Fibroblast of villous mesenchyme (primary cell): ENCODE measurements at regions not wholly inside any gene's neighbourhood (a gene's known extent, or its start where the extent isn't known, plus 50 kb on each side); places are given as distances from the start of the nearest gene placed in this dataset.

Experiments used
- DNase-seq: peaks from one replicate; pipeline ENCODE4 v3.0.0-alpha.2; 2010; ENCODE audit warnings: low read depth
- H3K4me3 ChIP-seq: 2 replicates; pipeline ENCODE4 v1.5.1; 2011; ENCODE audit warnings: low read depth, mild to moderate bottlenecking, low read length
- TF ChIP-seq, protein P1 (sequence below): IDR thresholded peaks from 2 replicates; pipeline ENCODE4 v1.5.1; 2012; ENCODE audit warnings: low read depth, mild to moderate bottlenecking, low read length; ENCODE audit not compliant: insufficient read depth

- DNase-seq, result no peak
- H3K4me3 ChIP-seq, result no peak overlapping the region
- TF ChIP-seq, protein P1, sequence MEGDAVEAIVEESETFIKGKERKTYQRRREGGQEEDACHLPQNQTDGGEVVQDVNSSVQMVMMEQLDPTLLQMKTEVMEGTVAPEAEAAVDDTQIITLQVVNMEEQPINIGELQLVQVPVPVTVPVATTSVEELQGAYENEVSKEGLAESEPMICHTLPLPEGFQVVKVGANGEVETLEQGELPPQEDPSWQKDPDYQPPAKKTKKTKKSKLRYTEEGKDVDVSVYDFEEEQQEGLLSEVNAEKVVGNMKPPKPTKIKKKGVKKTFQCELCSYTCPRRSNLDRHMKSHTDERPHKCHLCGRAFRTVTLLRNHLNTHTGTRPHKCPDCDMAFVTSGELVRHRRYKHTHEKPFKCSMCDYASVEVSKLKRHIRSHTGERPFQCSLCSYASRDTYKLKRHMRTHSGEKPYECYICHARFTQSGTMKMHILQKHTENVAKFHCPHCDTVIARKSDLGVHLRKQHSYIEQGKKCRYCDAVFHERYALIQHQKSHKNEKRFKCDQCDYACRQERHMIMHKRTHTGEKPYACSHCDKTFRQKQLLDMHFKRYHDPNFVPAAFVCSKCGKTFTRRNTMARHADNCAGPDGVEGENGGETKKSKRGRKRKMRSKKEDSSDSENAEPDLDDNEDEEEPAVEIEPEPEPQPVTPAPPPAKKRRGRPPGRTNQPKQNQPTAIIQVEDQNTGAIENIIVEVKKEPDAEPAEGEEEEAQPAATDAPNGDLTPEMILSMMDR, result no peak
Measured at GRCh38 chr5:2039180-2039531, 156.4 kb upstream of the IRX4 start.

GRCh38 chr5:2038321-2039179, 155.8 kb upstream of the IRX4 start:
- H3K4me3 ChIP-seq, result peak overlapping the region; percentile 21
- DNase-seq, result peak; percentile 29

GRCh38 chr5:2036885-2037284, 154.2 kb upstream of the IRX4 start:
- TF ChIP-seq, protein P1, result no peak
- no peak for DNase-seq

More at GRCh38 chr5:2038321-2039179, 155.8 kb upstream of the IRX4 start:
- TF ChIP-seq, protein P1, result peak; percentile 70

GRCh38 chr5:2032432-2032831, 149.7 kb upstream of the IRX4 start:
- DNase-seq, result no peak
- TF ChIP-seq, protein P1, result no peak
- H3K4me3 ChIP-seq, result no peak overlapping the region

More at GRCh38 chr5:2036885-2037284, 154.2 kb upstream of the IRX4 start:
- H3K4me3 ChIP-seq, result no peak overlapping the region

- no peak overlapping the region for H3K4me3 ChIP-seq
- no peak for DNase-seq
- TF ChIP-seq, protein P1, result no peak
Measured at GRCh38 chr5:2031581-2031980, 148.9 kb upstream of the IRX4 start.

DNA sequence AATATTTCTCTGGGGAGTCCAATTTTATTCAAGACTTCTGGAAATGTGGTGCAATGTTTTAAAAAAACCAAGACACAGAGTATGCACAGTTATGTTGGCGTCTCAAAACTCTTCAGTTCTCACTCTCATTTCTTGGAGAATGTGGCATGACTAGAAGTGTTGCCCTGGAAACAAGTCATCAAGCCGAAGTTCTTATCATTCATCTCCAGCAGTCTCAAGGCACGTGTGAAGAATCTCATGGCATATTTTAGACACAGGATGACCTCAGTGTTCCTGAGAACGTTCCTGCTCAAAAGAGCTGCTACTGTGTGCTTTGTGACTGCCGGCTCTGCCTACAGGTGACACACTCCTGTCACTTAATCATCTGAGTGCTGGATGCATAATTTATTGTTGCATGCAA, 147.4 kb upstream of the IRX4 start:
- TF ChIP-seq, protein P1, result no peak
- H3K4me3 ChIP-seq, result no peak overlapping the region
- DNase-seq, result peak; percentile 14
